Progenitor cell of endocrine pancreas (in vitro differentiated cells): ENCODE measurements at regions not wholly inside any gene's neighbourhood (a gene's known extent, or its start where the extent isn't known, plus 50 kb on each side); places are given as distances from the start of the nearest gene placed in this dataset.

ENCODE experiments used
- DNase-seq: peaks from one replicate; pipeline ENCODE4 v3.0.0; 2021; ENCODE audit warnings: low spot score; ENCODE audit not compliant: unreplicated experiment
- H3K27ac Mint-ChIP-seq: 2 replicates; pipeline ENCODE4 v1.8.0; 2021; ENCODE audit warnings: mild to moderate bottlenecking, moderate library complexity, mixed read lengths
- H3K27me3 Mint-ChIP-seq: 2 replicates; pipeline ENCODE4 v1.8.0; 2021; ENCODE audit warnings: mixed read lengths
- H3K36me3 Mint-ChIP-seq: 2 replicates; pipeline ENCODE4 v1.8.0; 2022; ENCODE audit warnings: mixed read lengths; ENCODE audit not compliant: insufficient read depth
- H3K4me1 Mint-ChIP-seq: 2 replicates; pipeline ENCODE4 v1.8.0; 2021; ENCODE audit warnings: low read depth, mixed read lengths
- H3K4me3 Mint-ChIP-seq: 2 replicates; pipeline ENCODE4 v1.8.0; 2021; ENCODE audit warnings: low read depth, mild to moderate bottlenecking, moderate library complexity, mixed read lengths
- H3K9me3 Mint-ChIP-seq: 2 replicates; pipeline ENCODE4 v1.8.0; 2021; ENCODE audit warnings: low read depth, mixed read lengths
- CTCF ChIP-seq: fragments of 200-600 bp; sonication (generic); IDR thresholded peaks from one replicate; pipeline ENCODE4 v1.5.0; 2021; ENCODE audit warnings: antibody characterized with exemption, mild to moderate bottlenecking; ENCODE audit not compliant: unreplicated experiment

- H3K9me3 Mint-ChIP-seq, result no peaks in the 10 kb centered on the region
Observed at GRCh38 chr12:75704208-75704607, 192.8 kb upstream of the KRR1 start.

GRCh38 chr12:75703131-75703530 is 191.7 kb upstream of the KRR1 start:
- Mint-ChIP-seq H3K9me3 (no peaks in the 10 kb centered on the region), H3K4me1 (peaks cover 32% of the 10 kb centered on the region)
- no peak for DNase-seq

More at GRCh38 chr12:75704208-75704607, 192.8 kb upstream of the KRR1 start:
- Mint-ChIP-seq H3K4me1 (peaks cover 32% of the 10 kb centered on the region), H3K27me3 (no peaks in the 10 kb centered on the region), H3K4me3 (no peak overlapping the region), H3K27ac (no peak overlapping the region), H3K36me3 (no peaks in the 10 kb centered on the region)
- TF ChIP-seq CTCF, result no peak
- DNase-seq, result no peak

DNA sequence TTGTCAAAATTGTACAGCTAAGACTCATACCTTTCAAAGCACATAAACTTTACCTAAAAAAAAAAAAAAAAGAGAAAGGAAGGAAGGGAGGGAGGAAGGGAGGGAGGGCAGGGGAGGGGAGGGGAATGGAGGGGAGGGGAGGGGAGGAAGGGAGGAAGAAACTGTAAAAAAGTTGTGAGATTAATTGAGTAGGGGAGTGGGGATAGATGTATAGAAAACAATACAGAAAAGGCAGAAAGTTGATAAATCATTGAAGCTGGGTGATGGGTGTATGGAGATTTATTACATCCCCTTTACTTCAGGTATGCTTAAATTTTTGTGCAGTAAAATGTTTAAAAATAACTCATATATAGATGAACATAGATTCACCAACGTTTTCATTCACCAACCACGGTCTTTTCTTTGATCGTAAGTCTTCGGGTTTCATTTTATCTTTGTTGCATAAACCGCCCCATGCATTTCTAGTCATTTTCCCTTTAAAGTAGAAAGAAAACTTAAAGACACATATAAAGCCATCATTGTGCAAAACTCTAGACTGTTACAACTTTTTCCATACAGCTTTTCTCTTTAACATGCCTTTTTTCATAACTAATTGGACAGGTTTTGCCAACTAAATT is 191.2 kb upstream of the KRR1 start:
- Mint-ChIP-seq H3K4me3 (no peak overlapping the region), H3K27me3 (no peaks in the 10 kb centered on the region), H3K9me3 (no peaks in the 10 kb centered on the region), H3K36me3 (no peaks in the 10 kb centered on the region), H3K27ac (no peak overlapping the region), H3K4me1 (peaks cover 31% of the 10 kb centered on the region)
- no peak for TF ChIP-seq CTCF
- no peak for DNase-seq

More at GRCh38 chr12:75703131-75703530, 191.7 kb upstream of the KRR1 start:
- no peaks in the 10 kb centered on the region for H3K27me3 Mint-ChIP-seq
- H3K36me3 Mint-ChIP-seq, result no peaks in the 10 kb centered on the region
- TF ChIP-seq CTCF, result no peak
- H3K4me3 Mint-ChIP-seq, result no peak overlapping the region
- peak overlapping the region; percentile 45 for H3K27ac Mint-ChIP-seq

DNA sequence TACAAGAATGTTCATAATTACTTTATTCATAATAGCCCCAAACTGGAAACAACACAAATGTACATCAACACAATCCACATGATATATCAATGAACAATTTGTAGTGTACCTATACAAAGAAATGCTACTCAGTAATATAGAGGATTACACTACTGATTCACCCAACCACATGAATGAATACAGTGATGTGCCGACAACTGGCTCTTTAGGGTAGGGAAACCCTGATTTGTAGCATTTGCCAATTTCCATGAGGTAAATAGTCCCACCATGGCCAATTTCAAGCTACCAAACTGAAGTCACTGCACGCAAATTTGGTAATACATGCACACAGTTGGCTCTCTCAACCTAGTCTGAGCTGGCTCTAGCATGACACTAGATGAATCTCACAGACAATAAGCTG is 190.4 kb upstream of the KRR1 start:
- Mint-ChIP-seq H3K4me1 (peaks cover 30% of the 10 kb centered on the region), H3K27ac (peak overlapping the region; percentile 83), H3K36me3 (no peaks in the 10 kb centered on the region), H3K9me3 (no peaks in the 10 kb centered on the region), H3K4me3 (no peak overlapping the region), H3K27me3 (no peaks in the 10 kb centered on the region)
- no peak for TF ChIP-seq CTCF
- no peak for DNase-seq

DNA sequence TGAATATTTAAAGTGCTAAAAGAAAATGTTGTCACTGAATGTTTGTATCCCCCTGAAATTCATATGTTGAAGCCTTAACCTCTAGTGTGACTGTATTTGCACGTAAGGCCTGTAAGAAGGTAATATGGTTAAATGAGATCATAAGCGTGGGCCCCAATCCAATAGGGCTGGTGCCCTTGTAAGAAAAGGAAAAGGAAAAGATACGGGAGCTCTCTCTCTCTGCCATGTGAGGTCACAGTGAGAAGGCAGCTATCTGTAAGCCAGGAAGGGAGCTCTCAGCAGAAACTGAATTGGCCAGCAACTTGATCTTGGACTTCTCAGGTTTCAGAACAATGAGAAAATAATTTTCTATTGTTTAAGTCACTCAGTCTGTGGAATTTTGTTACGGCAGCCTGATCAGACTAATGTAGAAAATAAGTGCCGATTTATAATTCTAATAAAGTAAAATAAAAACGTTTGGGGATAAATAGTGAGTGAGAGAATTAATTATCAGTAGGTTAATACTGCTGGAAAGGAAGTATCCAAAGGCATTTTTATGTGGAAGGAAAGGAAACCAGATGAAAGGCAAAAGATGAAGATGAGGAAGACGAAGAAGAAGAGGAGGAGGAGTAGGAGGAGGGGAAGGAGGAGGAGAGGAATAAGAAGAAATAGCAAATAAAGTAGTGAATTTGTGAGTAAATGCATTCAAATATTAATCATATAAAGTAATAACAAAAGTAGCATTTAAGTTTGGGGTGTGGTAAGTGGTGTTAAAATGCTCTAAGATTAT is 188.5 kb upstream of the KRR1 start:
- DNase-seq, result no peak
- no peak overlapping the region for H3K27ac Mint-ChIP-seq
- no peaks in the 10 kb centered on the region for H3K36me3 Mint-ChIP-seq
- H3K4me3 Mint-ChIP-seq, result no peak overlapping the region
- TF ChIP-seq CTCF, result no peak
- H3K27me3 Mint-ChIP-seq, result no peaks in the 10 kb centered on the region
- H3K9me3 Mint-ChIP-seq, result no peaks in the 10 kb centered on the region
- peaks cover 21% of the 10 kb centered on the region for H3K4me1 Mint-ChIP-seq
